ENCODE measurements at regions not wholly inside any gene's neighbourhood (a gene's known extent, or its start where the extent isn't known, plus 50 kb on each side); places are given as distances from the start of the nearest gene placed in this dataset.

DNA sequence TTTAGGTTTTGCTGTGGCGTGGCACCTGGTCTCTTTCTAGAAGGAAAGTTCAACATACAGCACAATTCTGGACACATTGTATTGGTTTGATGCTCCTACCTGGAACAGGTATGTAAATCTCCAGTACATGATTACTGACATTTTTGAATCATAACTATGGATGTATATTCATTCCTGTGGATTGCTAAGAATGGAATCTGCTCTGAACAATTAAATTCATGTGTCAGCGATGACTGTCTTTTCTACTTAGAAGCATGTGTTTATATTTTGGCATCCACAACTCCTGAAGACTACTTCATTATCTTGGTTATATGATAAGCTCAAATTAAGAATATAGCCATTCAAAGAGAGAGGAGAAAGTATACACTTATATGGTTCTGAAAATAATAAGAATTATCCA lies 291.8 kb downstream of the CHRM3 start:
- Histone ChIP-seq H3K27me3 (ENCODE audit: control insufficient read depth in 3 of 3, insufficient read depth in 3 of 3, low read length in 2 of 3) (no peaks in the 10 kb centered on the region), H3K36me3 (ENCODE audit: control insufficient read depth in 4 of 4, insufficient read depth in 4 of 4, low read length in 4 of 4) (no peaks in the 10 kb centered on the region), H3K27ac (ENCODE audit: low read depth in 1 of 2, low read length in 1 of 2) (no peak overlapping the region), H3K9ac (ENCODE audit: insufficient read depth in 1 of 2, low read length in 2 of 2) (no peak overlapping the region), H3K9me3 (ENCODE audit: control insufficient read depth in 4 of 4, insufficient read depth in 3 of 4, low read length in 3 of 4) (no peaks in the 10 kb centered on the region), H3K4me3 (no peak overlapping the region), H3K4me1 (ENCODE audit: control insufficient read depth in 5 of 5, insufficient read depth in 5 of 5, low read length in 5 of 5) (no peaks in the 10 kb centered on the region)
- ATAC-seq (ENCODE audit: insufficient read depth, low FRiP score) (no peak), DNase-seq (no peak)
- TF ChIP-seq, protein P1, sequence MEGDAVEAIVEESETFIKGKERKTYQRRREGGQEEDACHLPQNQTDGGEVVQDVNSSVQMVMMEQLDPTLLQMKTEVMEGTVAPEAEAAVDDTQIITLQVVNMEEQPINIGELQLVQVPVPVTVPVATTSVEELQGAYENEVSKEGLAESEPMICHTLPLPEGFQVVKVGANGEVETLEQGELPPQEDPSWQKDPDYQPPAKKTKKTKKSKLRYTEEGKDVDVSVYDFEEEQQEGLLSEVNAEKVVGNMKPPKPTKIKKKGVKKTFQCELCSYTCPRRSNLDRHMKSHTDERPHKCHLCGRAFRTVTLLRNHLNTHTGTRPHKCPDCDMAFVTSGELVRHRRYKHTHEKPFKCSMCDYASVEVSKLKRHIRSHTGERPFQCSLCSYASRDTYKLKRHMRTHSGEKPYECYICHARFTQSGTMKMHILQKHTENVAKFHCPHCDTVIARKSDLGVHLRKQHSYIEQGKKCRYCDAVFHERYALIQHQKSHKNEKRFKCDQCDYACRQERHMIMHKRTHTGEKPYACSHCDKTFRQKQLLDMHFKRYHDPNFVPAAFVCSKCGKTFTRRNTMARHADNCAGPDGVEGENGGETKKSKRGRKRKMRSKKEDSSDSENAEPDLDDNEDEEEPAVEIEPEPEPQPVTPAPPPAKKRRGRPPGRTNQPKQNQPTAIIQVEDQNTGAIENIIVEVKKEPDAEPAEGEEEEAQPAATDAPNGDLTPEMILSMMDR (IDR thresholded peaks at IDR 0.05; ENCODE audit: control extremely low read depth, extremely low read depth), result no peak
- WGBS, 2 donors, result 94 to 96% methylated on average over 2 of the region's 2 CpGs

GRCh38 chr1:239682046-239682445 lies 295.7 kb downstream of the CHRM3 start:
- H3K4me3 ChIP-seq, result no peak overlapping the region
- no peak for DNase-seq
- no peaks in the 10 kb centered on the region for H3K9me3 ChIP-seq (ENCODE audit: control insufficient read depth in 4 of 4, insufficient read depth in 3 of 4, low read length in 3 of 4)
- 54 to 66% methylated on average over 3 of the region's 3 CpGs for whole genome bisulfite sequencing, 2 donors
- no peaks in the 10 kb centered on the region for H3K36me3 ChIP-seq (ENCODE audit: control insufficient read depth in 4 of 4, insufficient read depth in 4 of 4, low read length in 4 of 4)
- no peak overlapping the region for H3K9ac ChIP-seq (ENCODE audit: insufficient read depth in 1 of 2, low read length in 2 of 2)
- no peaks in the 10 kb centered on the region for H3K27me3 ChIP-seq (ENCODE audit: control insufficient read depth in 3 of 3, insufficient read depth in 3 of 3, low read length in 2 of 3)
- TF ChIP-seq, protein P1 (IDR thresholded peaks at IDR 0.05; ENCODE audit: control extremely low read depth, extremely low read depth), result no peak
- no peaks in the 10 kb centered on the region for H3K4me1 ChIP-seq (ENCODE audit: control insufficient read depth in 5 of 5, insufficient read depth in 5 of 5, low read length in 5 of 5)
- ATAC-seq (ENCODE audit: insufficient read depth, low FRiP score), result no peak
- H3K27ac ChIP-seq (ENCODE audit: low read depth in 1 of 2, low read length in 1 of 2), result no peak overlapping the region

- no peak overlapping the region for H3K9ac ChIP-seq (ENCODE audit: insufficient read depth in 1 of 2, low read length in 2 of 2)
- no peaks in the 10 kb centered on the region for H3K4me1 ChIP-seq (ENCODE audit: control insufficient read depth in 5 of 5, insufficient read depth in 5 of 5, low read length in 5 of 5)
- H3K9me3 ChIP-seq (ENCODE audit: control insufficient read depth in 4 of 4, insufficient read depth in 3 of 4, low read length in 3 of 4), result no peaks in the 10 kb centered on the region
- DNase-seq (no peak), ATAC-seq (ENCODE audit: insufficient read depth, low FRiP score) (no peak)
- no peaks in the 10 kb centered on the region for H3K36me3 ChIP-seq (ENCODE audit: control insufficient read depth in 4 of 4, insufficient read depth in 4 of 4, low read length in 4 of 4)
- H3K27me3 ChIP-seq (ENCODE audit: control insufficient read depth in 3 of 3, insufficient read depth in 3 of 3, low read length in 2 of 3), result no peaks in the 10 kb centered on the region
- TF ChIP-seq, protein P1 (IDR thresholded peaks at IDR 0.05; ENCODE audit: control extremely low read depth, extremely low read depth), result no peak
- no peak overlapping the region for H3K27ac ChIP-seq (ENCODE audit: low read depth in 1 of 2, low read length in 1 of 2)
- H3K4me3 ChIP-seq, result no peak overlapping the region
- 61 to 82% methylated on average over 2 of the region's 2 CpGs for WGBS, 2 donors
Measured at GRCh38 chr1:239682960-239683359, 296.6 kb downstream of the CHRM3 start.

GRCh38 chr1:239686386-239686785 lies 300.0 kb downstream of the CHRM3 start:
- WGBS, 2 donors, result 77 to 78% methylated on average over 2 of the region's 2 CpGs
- H3K9ac ChIP-seq (ENCODE audit: insufficient read depth in 1 of 2, low read length in 2 of 2), result no peak overlapping the region
- ATAC-seq (ENCODE audit: insufficient read depth, low FRiP score), result no peak

More at GRCh38 chr1:239686386-239686785, 300.0 kb downstream of the CHRM3 start:
- TF ChIP-seq, protein P1 (IDR thresholded peaks at IDR 0.05; ENCODE audit: control extremely low read depth, extremely low read depth), result no peak
- no peaks in the 10 kb centered on the region for H3K9me3 ChIP-seq (ENCODE audit: control insufficient read depth in 4 of 4, insufficient read depth in 3 of 4, low read length in 3 of 4)
- DNase-seq, result no peak
- no peak overlapping the region for H3K4me3 ChIP-seq
- H3K36me3 ChIP-seq (ENCODE audit: control insufficient read depth in 4 of 4, insufficient read depth in 4 of 4, low read length in 4 of 4), result no peaks in the 10 kb centered on the region
- H3K4me1 ChIP-seq (ENCODE audit: control insufficient read depth in 5 of 5, insufficient read depth in 5 of 5, low read length in 5 of 5), result no peaks in the 10 kb centered on the region
- no peak overlapping the region for H3K27ac ChIP-seq (ENCODE audit: low read depth in 1 of 2, low read length in 1 of 2)
- no peaks in the 10 kb centered on the region for H3K27me3 ChIP-seq (ENCODE audit: control insufficient read depth in 3 of 3, insufficient read depth in 3 of 3, low read length in 2 of 3)

All from lung (tissue), 11 donors.